ENCODE measurements at regions not wholly inside any gene's neighbourhood (a gene's known extent, or its start where the extent isn't known, plus 50 kb on each side); places are given as distances from the start of the nearest gene placed in this dataset.
"Not testable (repeated sequence)": the region's sequence is repeated elsewhere in the genome, so short reads cannot be mapped to it uniquely, and the experiment has no call there.

DNA sequence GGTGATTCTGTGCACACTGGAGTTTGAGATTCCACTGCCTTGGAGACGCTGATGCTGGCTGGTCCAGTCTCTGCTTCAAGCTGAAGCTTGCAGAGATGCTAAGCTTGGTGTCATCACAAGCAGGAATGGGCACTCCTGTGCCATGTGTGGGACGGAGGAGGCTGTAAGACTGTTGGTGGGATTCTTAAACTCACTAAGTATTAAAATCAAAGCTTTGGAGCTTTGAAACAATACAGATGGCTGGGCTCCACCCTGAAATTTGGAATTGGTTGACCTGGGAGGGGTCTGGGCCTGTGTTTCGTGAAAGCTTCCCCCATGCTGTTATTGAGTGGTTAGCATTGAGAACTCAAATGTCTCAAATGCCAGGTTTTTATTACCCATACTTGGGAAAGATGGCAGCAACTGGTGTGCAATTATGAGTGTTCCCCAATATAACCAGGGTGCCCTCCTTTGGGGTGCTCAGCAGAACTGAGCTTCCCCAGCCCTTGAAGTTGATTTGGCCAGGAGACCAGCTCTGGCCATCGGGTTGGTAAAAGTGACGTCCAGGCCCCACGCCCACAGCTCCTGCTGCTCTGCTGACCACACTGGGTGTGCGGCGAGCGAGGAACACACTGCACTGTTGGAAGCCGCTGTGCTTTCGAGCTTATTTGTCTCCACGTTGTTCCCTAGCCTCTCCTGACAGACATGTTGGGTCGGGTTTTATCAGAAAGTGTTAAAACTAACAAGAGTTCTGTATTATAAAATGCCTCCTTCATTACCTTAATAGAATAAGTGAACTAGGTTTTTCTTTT lies 377.7 kb downstream of the GLRX3 start:
- no peak for DNase-seq

GRCh38 chr10:130515670-130516069 lies 379.5 kb downstream of the GLRX3 start:
- no peak for DNase-seq

DNA sequence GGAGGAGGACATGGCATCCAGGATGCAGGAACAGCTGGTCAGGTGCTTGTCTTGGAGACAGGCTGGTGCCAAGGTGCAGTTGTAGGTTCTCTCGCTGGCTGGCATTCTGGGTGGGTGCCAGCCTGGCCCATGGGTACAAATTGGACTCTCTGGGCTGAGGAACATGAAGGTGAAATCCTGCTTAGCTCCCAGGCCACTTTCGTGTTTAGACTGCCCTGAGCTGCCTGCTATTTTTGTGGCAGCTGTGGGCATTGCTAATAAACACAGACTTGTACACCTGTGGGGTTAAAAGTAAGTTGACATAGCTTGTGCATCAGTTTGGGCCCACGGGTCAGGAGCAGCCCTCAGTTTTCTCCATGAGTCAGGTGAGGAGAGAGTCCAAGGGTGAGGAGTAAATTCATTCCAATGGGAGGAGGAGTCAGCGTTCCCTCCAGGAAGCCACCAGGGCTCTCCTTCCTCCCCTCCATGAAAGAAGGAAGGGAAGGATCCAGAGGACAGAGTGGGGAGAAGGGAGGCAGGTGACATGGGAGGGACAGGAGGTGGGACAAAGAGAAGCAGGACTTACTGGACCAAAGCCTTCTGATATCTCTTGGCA lies 380.0 kb downstream of the GLRX3 start:
- no peak for DNase-seq

DNA sequence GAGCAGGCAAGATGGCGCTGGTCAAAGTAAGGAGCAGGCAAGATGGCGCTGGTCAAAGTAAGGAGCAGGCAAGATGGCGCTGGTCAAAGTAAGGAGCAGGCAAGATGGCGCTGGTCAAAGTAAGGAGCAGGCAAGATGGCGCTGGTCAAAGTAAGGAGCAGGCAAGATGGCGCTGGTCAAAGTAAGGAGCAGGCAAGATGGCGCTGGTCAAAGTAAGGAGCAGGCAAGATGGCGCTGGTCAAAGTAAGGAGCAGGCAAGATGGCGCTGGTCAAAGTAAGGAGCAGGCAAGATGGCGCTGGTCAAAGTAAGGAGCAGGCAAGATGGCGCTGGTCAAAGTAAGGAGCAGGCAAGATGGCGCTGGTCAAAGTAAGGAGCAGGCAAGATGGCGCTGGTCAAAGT lies 382.7 kb downstream of the GLRX3 start:
- not testable (repeated sequence) for DNase-seq

GRCh38 chr10:130519791-130520190 lies 383.6 kb downstream of the GLRX3 start:
- no peak for DNase-seq

GRCh38 chr10:130531312-130531711 lies 395.1 kb downstream of the GLRX3 start:
- no peak for DNase-seq

GRCh38 chr10:130541090-130541489 lies 404.9 kb downstream of the GLRX3 start:
- no peak for DNase-seq

GRCh38 chr10:130542761-130543160 lies 406.6 kb downstream of the GLRX3 start:
- no peak for DNase-seq

GRCh38 chr10:130543794-130544193 lies 407.6 kb downstream of the GLRX3 start:
- no peak for DNase-seq

- DNase-seq = no peak
These were observed 408.9 kb downstream of the GLRX3 start for GRCh38 chr10:130545122-130545521.

GRCh38 chr10:130545697-130546096 lies 409.5 kb downstream of the GLRX3 start:
- no peak for DNase-seq

- DNase-seq = no peak
These were observed 410.6 kb downstream of the GLRX3 start for GRCh38 chr10:130546841-130547240.

DNA sequence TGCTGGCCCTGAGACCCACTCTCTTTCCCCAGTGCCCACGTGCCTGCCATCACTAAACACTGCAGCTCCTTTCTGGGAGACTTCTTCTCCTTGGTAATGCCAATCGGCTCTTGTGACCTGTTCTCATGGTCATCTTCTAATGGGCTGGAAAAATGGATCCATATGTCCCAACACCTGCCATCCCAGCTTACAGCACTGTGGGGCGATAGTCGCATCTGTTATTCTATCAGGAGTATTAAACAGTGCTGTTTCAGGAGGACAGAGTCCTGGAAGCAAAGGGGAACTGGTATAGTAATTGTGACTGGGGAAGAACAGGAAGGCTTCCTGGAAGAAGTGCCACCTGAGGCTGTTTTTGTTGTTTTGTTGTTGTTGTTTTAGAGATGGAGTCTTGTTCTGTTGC lies 411.2 kb downstream of the GLRX3 start:
- DNase-seq = no peak

GRCh38 chr10:130550952-130551674 lies 414.9 kb downstream of the GLRX3 start:
- DNase-seq = no peak

DNA sequence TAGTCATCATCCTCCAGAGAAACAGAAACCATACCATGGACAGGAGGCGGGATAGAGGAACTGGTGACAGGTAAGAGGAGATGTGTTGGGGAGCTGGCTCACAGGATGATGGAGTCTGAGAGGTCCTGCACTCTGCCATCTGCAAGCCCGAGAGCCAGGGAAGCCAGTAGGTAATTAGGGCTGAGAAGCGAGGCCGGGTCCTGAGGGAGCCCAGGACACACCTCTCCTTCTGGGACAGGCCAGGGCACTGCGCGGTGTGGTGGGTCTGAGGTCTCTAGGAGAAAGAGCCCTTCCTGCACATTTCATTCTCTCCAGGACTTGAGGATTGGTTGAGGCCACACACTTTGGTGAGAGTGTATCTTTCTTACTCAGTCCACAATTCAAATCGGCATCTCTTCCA lies 415.5 kb downstream of the GLRX3 start:
- DNase-seq = no peak

- DNase-seq = no peak
These were observed 417.6 kb downstream of the GLRX3 start for GRCh38 chr10:130553826-130554225.

DNA sequence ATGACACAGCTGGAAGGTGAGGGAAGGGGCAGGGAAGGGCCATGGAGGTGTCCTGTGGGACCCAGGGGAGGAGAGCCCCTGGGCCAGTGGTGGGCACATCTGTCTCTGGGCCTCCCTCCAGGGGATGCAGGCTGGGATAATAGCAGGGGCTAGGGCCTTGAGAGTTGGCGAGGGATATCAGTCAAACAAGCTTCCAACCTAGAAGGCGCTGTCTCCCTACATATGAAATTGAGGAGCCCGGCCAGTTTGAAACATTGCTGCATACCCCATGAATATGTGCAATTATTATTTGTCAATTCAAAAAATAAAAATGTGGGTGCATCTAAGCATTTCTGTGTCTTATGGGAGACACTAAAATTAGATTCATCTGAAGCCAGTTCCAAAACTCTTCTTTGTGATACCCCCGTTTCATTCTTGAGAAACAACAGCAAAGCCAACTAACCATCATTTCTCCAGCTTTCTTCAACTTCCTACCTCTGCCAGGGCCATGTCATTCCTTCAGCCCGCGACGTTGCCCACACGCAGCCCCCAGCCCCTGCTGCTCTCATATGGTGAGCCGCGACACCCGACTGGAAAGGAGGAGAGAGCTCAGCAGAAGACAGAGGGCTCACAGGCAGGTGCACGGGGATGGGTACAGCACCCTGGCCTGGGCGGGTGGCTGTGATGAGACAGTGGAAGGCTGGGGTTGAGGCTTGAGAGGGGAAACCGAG lies 418.7 kb downstream of the GLRX3 start:
- no peak for DNase-seq

DNA sequence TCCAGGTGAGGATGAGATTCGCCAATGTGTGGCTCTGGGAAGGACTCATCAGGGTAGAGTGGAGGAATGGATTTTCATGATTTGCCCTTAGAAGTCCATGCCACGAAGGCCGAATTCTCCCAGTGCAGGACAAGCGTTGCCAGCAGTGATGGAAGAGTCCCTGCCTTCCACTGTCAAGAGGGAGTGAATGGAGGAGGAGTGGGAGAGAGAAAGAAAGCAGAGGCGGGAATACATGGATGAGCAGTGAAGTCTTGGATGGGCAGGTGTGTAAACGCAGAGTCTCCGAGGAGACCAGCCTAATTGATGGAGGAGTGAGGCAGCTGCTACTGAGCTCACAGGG lies 419.2 kb downstream of the GLRX3 start:
- no peak for DNase-seq

DNA sequence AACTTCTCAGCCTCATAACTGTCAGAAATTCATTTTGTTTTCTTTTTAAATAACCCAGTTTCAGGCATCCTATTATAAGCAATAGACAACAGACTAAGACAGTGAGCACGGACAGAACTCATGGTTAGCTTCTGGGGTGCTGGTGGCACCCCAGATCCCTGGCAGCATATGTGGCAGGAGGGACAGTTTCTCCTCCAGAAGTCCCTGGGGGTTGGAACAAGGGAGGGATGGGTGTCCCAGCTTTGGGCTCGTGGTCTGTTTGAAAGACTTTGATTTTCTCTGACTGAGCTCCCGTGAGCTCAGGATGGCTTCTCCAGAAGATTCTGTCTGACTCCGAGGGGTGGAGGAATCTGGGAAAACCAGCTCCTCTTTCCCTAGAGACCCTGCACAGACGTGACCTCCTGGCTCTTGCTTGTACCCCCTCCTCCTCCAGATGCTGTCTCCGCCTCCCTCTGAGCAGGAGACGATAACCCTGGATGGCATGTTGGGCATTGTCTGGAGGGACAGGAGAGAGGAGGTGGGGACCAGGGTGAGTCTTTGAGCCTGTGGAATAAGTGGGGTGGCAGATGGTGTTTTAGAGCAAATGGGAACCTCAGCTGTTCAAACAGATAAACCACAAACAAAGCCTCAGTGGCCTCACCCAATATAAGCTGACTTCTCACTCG lies 421.1 kb downstream of the GLRX3 start:
- DNase-seq = no peak

DNA sequence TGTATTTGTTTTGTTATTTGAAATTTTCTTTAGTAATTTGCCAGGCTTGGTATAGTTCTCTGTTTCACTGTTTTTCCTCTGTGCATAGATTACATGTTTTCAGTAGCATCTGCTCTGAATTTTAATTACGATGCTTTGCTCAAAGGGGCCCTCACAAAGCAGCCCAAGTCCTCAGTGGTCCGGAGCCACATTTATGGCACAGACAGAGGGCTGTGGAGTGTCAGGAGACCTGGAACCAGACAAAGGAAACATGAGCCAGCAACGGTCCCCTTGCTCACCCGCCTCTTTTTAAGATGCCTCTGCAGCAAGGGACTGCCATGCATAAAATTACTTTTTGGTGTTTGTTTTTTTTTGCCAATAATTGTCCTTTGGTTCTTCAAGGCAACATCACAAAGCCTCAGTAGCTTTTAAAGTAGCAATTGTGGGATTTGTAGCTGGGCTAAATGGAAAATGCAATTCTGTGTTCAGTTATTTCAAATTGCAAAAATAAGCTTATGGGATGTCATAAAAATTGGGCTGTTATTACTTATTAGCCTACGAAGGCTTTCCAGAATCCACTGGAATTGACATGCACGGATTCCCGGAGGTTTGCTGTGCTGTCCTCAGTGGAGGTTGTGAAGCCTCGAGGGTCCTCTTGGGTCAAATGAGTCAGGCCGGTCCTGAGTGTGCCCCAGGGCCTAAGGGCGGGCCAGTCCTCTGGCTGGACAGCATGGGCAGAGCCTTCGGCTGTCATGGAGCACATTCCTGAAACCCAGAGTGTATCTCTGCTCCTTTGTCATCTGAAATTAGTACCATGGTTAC lies 422.8 kb downstream of the GLRX3 start:
- DNase-seq = no peak

DNA sequence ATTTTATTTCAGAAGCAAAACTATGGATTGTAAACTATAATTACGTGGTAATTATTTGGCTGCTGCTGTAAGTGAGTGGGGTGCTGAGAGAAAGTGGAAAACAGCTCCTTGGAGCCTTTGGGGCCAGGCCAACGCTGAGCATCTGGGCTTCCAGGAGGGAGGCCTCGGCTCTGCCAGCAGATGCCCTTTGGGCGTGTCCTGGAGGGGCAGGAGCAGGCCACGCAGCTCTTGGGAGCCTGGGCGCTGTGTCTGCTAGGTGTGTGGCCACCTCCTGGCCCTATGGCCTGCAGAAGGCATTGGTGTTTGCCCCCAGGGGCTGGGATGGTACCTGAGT lies 423.3 kb downstream of the GLRX3 start:
- DNase-seq = no peak

GRCh38 chr10:130560116-130560515 lies 423.9 kb downstream of the GLRX3 start:
- DNase-seq = no peak
